ENCODE measurements at regions not wholly inside any gene's neighbourhood (a gene's known extent, or its start where the extent isn't known, plus 50 kb on each side); places are given as distances from the start of the nearest gene placed in this dataset.
A peak's percentile ranks its signal among the peaks of the same experiment; 100 is the strongest.

DNA sequence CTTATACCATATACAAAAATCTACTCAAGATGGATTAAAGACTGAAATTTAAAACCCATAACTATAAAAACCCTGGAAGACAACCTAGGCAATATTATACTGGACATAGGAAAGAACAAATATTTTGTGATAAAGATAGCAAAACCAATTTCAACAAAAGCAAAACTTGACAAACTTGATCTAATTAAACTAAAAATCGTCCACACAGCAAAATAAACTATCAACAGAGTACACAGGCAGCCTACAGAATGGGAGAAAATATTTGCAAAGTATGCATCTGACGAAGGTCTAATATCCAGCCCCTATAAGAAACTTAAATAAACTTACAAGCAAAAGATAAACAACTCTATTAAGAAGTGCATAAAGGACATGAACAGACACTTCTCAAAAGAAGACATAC lies 240.1 kb downstream of the HGF start:
- no peak for FAIRE-seq

GRCh38 chr7:81527651-81528050 lies 242.2 kb downstream of the HGF start:
- Histone ChIP-seq H3K27ac (no peak overlapping the region), H3K9me3 (no peaks in the 10 kb centered on the region), H3K4me1 (no peaks in the 10 kb centered on the region), H3K4me3 (no peak overlapping the region), H3K4me2 (no peak overlapping the region)
- 45% methylated on average over 2 of the region's 2 CpGs for WGBS (ENCODE audit: missing lambda C conversion rate)
- no peak for TF ChIP-seq ATOH8 (CRISPR knock-in tag; IDR thresholded peaks at IDR 0.05; ENCODE audit: low read depth)
- peak; percentile 14 to 22; a peak in 2 of 5 replicates for TF ChIP-seq RAD21 (conservative IDR thresholded peaks at IDR 0.05 in 1 of 2, IDR thresholded peaks at IDR 0.05 in 1 of 2)
- TF ChIP-seq SMC3 (IDR thresholded peaks at IDR 0.05) = 0 out of 3 replicates have a peak, but pooled peaks have one; percentile 17
- ChIA-PET POLR2A (no interaction called here), CTCF (interaction anchor here (1.2 to 2.3 kb wide), 2 partner anchors 26 to 189 kb away, joined by 3 to 9 read pairs; no protein-coding TSS in a partner anchor)
- no peak for FAIRE-seq
- peak in 1 of 2 experiments; percentile 38; a peak in 1 of 6 replicates for ATAC-seq
- peak in 1 of 2 experiments; percentile 26 for DNase-seq (ENCODE audit: low read depth in 1 of 2, low spot score in 1 of 2)

More for the DNA sequence above, 240.1 kb downstream of the HGF start:
- Histone ChIP-seq H3K4me1 (no peaks in the 10 kb centered on the region), H3K4me2 (no peak overlapping the region), H3K27ac (no peak overlapping the region), H3K9me3 (no peaks in the 10 kb centered on the region), H3K4me3 (no peak overlapping the region)
- DNase-seq (ENCODE audit: low read depth in 1 of 2, low spot score in 1 of 2) = no peak
- ChIA-PET POLR2A (no interaction called here), CTCF (no interaction called here)
- 36% methylated on average over 2 of the region's 2 CpGs for WGBS (ENCODE audit: missing lambda C conversion rate)
- ATAC-seq = no peak
- TF ChIP-seq MAFK (IDR thresholded peaks at IDR 0.05; ENCODE audit: partially characterized antibody) = peak; percentile 34
- no peak for TF ChIP-seq JUN (IDR thresholded peaks at IDR 0.05)

- Histone ChIP-seq H3K4me1 (no peaks in the 10 kb centered on the region), H3K27ac (no peak overlapping the region), H3K4me2 (no peak overlapping the region), H3K4me3 (no peak overlapping the region), H3K9me3 (no peaks in the 10 kb centered on the region)
- CTCF ChIA-PET = interaction anchor here (1.2 to 2.3 kb wide), 2 partner anchors 25 to 189 kb away, joined by 3 to 9 read pairs; no protein-coding TSS in a partner anchor
- no peak for DNase-seq (ENCODE audit: low read depth in 1 of 2, low spot score in 1 of 2)
- no peak for ATAC-seq
- TF ChIP-seq POLR2A (IDR thresholded peaks at IDR 0.05; ENCODE audit: low read length) = no peak
- TF ChIP-seq ZC3H11A (IDR thresholded peaks at IDR 0.05) = no peak
- TF ChIP-seq ATOH8 (CRISPR knock-in tag; IDR thresholded peaks at IDR 0.05; ENCODE audit: low read depth) = no peak
- no peak for TF ChIP-seq FOXS1 (CRISPR knock-in tag; IDR thresholded peaks at IDR 0.05)
- TF ChIP-seq CBX2 (IDR thresholded peaks at IDR 0.05; ENCODE audit: borderline replicate concordance, low read depth) = no peak
- WGBS (ENCODE audit: missing lambda C conversion rate) = 49% methylated on average over 1 of the region's 1 CpG
- FAIRE-seq = peak; percentile 13
- POLR2A ChIA-PET = no interaction called here
Observed at GRCh38 chr7:81526971-81527370, 242.9 kb downstream of the HGF start.

- Histone ChIP-seq H3K9me3 (no peaks in the 10 kb centered on the region), H3K4me2 (no peak overlapping the region), H3K4me1 (no peaks in the 10 kb centered on the region), H3K27ac (no peak overlapping the region), H3K4me3 (no peak overlapping the region)
- ATAC-seq (peak in 1 of 2 experiments; percentile 29; a peak in 1 of 6 replicates), FAIRE-seq (no peak), DNase-seq (ENCODE audit: low read depth in 1 of 2, low spot score in 1 of 2) (no peak)
- TF ChIP-seq, protein P1, sequence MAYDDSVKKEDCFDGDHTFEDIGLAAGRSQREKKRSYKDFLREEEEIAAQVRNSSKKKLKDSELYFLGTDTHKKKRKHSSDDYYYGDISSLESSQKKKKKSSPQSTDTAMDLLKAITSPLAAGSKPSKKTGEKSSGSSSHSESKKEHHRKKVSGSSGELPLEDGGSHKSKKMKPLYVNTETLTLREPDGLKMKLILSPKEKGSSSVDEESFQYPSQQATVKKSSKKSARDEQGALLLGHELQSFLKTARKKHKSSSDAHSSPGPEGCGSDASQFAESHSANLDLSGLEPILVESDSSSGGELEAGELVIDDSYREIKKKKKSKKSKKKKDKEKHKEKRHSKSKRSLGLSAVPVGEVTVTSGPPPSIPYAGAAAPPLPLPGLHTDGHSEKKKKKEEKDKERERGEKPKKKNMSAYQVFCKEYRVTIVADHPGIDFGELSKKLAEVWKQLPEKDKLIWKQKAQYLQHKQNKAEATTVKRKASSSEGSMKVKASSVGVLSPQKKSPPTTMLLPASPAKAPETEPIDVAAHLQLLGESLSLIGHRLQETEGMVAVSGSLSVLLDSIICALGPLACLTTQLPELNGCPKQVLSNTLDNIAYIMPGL (CRISPR knock-in tag; IDR thresholded peaks at IDR 0.05; ENCODE audit: borderline replicate concordance) = no peak
- no peak for TF ChIP-seq CHD4 (IDR thresholded peaks at IDR 0.05; ENCODE audit: borderline replicate concordance)
- ChIA-PET POLR2A (no interaction called here), CTCF (interaction anchor here (0.6 to 2.3 kb wide), 2 partner anchors 42 to 190 kb away, joined by 3 to 9 read pairs; no protein-coding TSS in a partner anchor)
Observed at GRCh38 chr7:81525841-81526240, 244.0 kb downstream of the HGF start.

- no peaks in the 10 kb centered on the region for H3K4me1 ChIP-seq
- ATAC-seq (no peak), FAIRE-seq (no peak), DNase-seq (ENCODE audit: low read depth in 1 of 2, low spot score in 1 of 2) (no peak)
- H3K4me3 ChIP-seq = no peak overlapping the region
- CTCF ChIA-PET = interaction anchor here (0.7 kb wide), 1 partner anchor 18 kb away, joined by 3 read pairs; no protein-coding TSS in a partner anchor
- TF ChIP-seq ZC3H11A (IDR thresholded peaks at IDR 0.05) (no peak), MAZ (IDR thresholded peaks at IDR 0.05; ENCODE audit: borderline replicate concordance, low read depth, low read length) (no peak), TP53 (CRISPR knock-in tag; IDR thresholded peaks at IDR 0.05) (no peak), RFX5 (IDR thresholded peaks at IDR 0.05) (no peak), JUN (IDR thresholded peaks at IDR 0.05) (no peak)
- TF ChIP-seq, protein P2, sequence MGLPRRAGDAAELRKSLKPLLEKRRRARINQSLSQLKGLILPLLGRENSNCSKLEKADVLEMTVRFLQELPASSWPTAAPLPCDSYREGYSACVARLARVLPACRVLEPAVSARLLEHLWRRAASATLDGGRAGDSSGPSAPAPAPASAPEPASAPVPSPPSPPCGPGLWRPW (IDR thresholded peaks at IDR 0.05) = no peak
- H3K4me2 ChIP-seq = no peak overlapping the region
- 30% methylated on average over 1 of the region's 1 CpG for WGBS (ENCODE audit: missing lambda C conversion rate)
- H3K9me3 ChIP-seq = no peaks in the 10 kb centered on the region
- H3K27ac ChIP-seq = no peak overlapping the region
- POLR2A ChIA-PET = no interaction called here
Observed at GRCh38 chr7:81519886-81520285, 250.0 kb downstream of the HGF start.
